T-cell (primary cell): ENCODE measurements at regions not wholly inside any gene's neighbourhood (a gene's known extent, or its start where the extent isn't known, plus 50 kb on each side); places are given as distances from the start of the nearest gene placed in this dataset.

Source experiments
- ATAC-seq, 4 experiments: fragments of 200-7000 bp in 3 of 4; fragments of 150-1000 bp in 1 of 4; cut with Tn5 transposase; replicated peaks in 1 of 4; 1 replicate in 3 of 4; 2 replicates in 1 of 4; pipeline ENCODE4 v1.10.0; 2021; ENCODE audit warnings: moderate library complexity in 3 of 4, mild to moderate bottlenecking in 2 of 4, moderate number of reproducible peaks in 1 of 4
- CTCF ChIA-PET, 2 donors: fragments of 300-600 bp; sonication (Branson Sonifier 250); formaldehyde crosslinking; loops; one replicate each; lab custom pipeline; 2022; ENCODE audit warnings: antibody characterized with exemption in 2 of 2; lab: Charles Lee
- POLR2A ChIA-PET, 2 donors: fragments of 300-600 bp; sonication (Branson Sonifier 250); formaldehyde crosslinking; loops; one replicate each; lab custom pipeline; 2022; ENCODE audit warnings: antibody characterized with exemption in 2 of 2; lab: Charles Lee
- DNase-seq, 35 experiments: peaks; one replicate each; pipeline versions ENCODE4 v3.0.0 to v3.0.0-alpha.2; 2013 to 2023
- H3K27ac ChIP-seq: one replicate; pipeline ENCODE4 v1.5.1; 2013; ENCODE audit warnings: low read length
- H3K27me3 ChIP-seq, 2 experiments: replicated peaks in 1 of 2; 1 replicate in 1 of 2; 2 replicates in 1 of 2; pipeline versions ENCODE4 v1.6.1 to v1.7.0; 2013; ENCODE audit warnings: low read length in 1 of 2, mixed read lengths in 1 of 2; ENCODE audit not compliant: control insufficient read depth in 2 of 2, insufficient read depth in 2 of 2; ENCODE audit errors: extremely low read depth in 1 of 2
- H3K36me3 ChIP-seq, 2 donors: 1 replicate in 1 of 2; 2 replicates in 1 of 2; pipeline versions ENCODE4 v1.6.1 to v1.7.0; 2013; ENCODE audit warnings: low read length in 1 of 2; ENCODE audit not compliant: control insufficient read depth in 2 of 2, insufficient read depth in 1 of 2; ENCODE audit errors: extremely low read depth in 1 of 2
- H3K4me1 ChIP-seq, 2 experiments: 1 replicate in 1 of 2; 2 replicates in 1 of 2; pipeline versions ENCODE4 v1.6.1 to v1.7.0; 2013; ENCODE audit warnings: low read length in 2 of 2, mixed read lengths in 1 of 2; ENCODE audit not compliant: insufficient read depth in 2 of 2, control insufficient read depth in 1 of 2; ENCODE audit errors: extremely low read depth in 1 of 2
- H3K4me3 ChIP-seq, 2 donors: 1 replicate in 1 of 2; 2 replicates in 1 of 2; pipeline versions ENCODE4 v1.5.1 to v1.7.0; 2013; ENCODE audit warnings: mild to moderate bottlenecking in 2 of 2, low read length in 1 of 2, moderate library complexity in 1 of 2; ENCODE audit not compliant: control insufficient read depth in 1 of 2; ENCODE audit errors: extremely low read depth in 1 of 2
- H3K9me3 ChIP-seq: 2 replicates; pipeline ENCODE4 v1.7.0; 2013
- H3K27ac Mint-ChIP-seq, 2 donors: one replicate each; pipeline ENCODE4 v1.8.0; 2020 to 2021; ENCODE audit warnings: mild to moderate bottlenecking in 2 of 2, mixed read lengths in 2 of 2
- H3K27me3 Mint-ChIP-seq, 2 donors: one replicate each; pipeline ENCODE4 v1.8.0; 2021 to 2022; ENCODE audit warnings: mixed read lengths in 2 of 2
- H3K36me3 Mint-ChIP-seq: one replicate; pipeline ENCODE4 v1.8.0; 2021; ENCODE audit warnings: mixed read lengths
- H3K4me1 Mint-ChIP-seq, 3 donors: one replicate each; pipeline ENCODE4 v1.8.0; 2020 to 2022; ENCODE audit warnings: mixed read lengths in 3 of 3, mild to moderate bottlenecking in 1 of 3
- H3K4me3 Mint-ChIP-seq, 3 donors: one replicate each; pipeline ENCODE4 v1.8.0; 2020 to 2022; ENCODE audit warnings: mild to moderate bottlenecking in 3 of 3, mixed read lengths in 3 of 3, moderate library complexity in 3 of 3
- H3K9me3 Mint-ChIP-seq, 3 donors: one replicate each; pipeline ENCODE4 v1.8.0; 2020 to 2022; ENCODE audit warnings: mixed read lengths in 3 of 3
- WGBS: methylation state at CpG from one replicate; pipeline ENCODE4 v1.1.5; 2013; ENCODE audit warnings: missing lambda C conversion rate; ENCODE audit not compliant: insufficient coverage; 5-methylcytosine and 5-hydroxymethylcytosine counted together

- Mint-ChIP-seq H3K4me3 (no peak overlapping the region), H3K27ac (no peak overlapping the region), H3K27me3 (peaks cover 0 to 8% of the 10 kb centered on the region in 2 donors), H3K36me3 (no peaks in the 10 kb centered on the region), H3K9me3 (peaks cover 0 to 9% (median 7%) of the 10 kb centered on the region in 3 donors), H3K4me1 (no peaks in the 10 kb centered on the region)
- Histone ChIP-seq H3K36me3 (no peaks in the 10 kb centered on the region), H3K27me3 (no peaks in the 10 kb centered on the region), H3K27ac (no peak overlapping the region), H3K4me3 (no peak overlapping the region), H3K4me1 (no peaks in the 10 kb centered on the region), H3K9me3 (no peaks in the 10 kb centered on the region)
- WGBS = no CpG with 5 or more reads among the region's 3 CpGs
- ChIA-PET POLR2A (no interaction called here), CTCF (no interaction called here)
- no peak for DNase-seq
- no peak for ATAC-seq
These were observed 437.3 kb upstream of the HTR2A start for GRCh38 chr13:47334173-47334572.

- no peak overlapping the region for H3K4me3 Mint-ChIP-seq
- H3K27me3 Mint-ChIP-seq = peaks cover 0 to 8% of the 10 kb centered on the region in 2 donors
- H3K36me3 ChIP-seq = no peaks in the 10 kb centered on the region
- no peaks in the 10 kb centered on the region for H3K4me1 ChIP-seq
- no peak overlapping the region for H3K27ac ChIP-seq
- ATAC-seq (no peak), DNase-seq (no peak)
- H3K27me3 ChIP-seq = no peaks in the 10 kb centered on the region
- no peaks in the 10 kb centered on the region for H3K36me3 Mint-ChIP-seq
- peaks cover 0 to 10% (median 7%) of the 10 kb centered on the region in 3 donors for H3K9me3 Mint-ChIP-seq
- H3K4me3 ChIP-seq = no peak overlapping the region
- WGBS = 100% methylated on average over 2 of the region's 4 CpGs
- no peak overlapping the region for H3K27ac Mint-ChIP-seq
- H3K9me3 ChIP-seq = no peaks in the 10 kb centered on the region
- CTCF ChIA-PET = no interaction called here
- no peaks in the 10 kb centered on the region for H3K4me1 Mint-ChIP-seq
- POLR2A ChIA-PET = no interaction called here
These were observed 435.3 kb upstream of the HTR2A start for GRCh38 chr13:47332149-47332548.

- H3K27me3 Mint-ChIP-seq = peaks cover 0 to 4% of the 10 kb centered on the region in 2 donors
- no CpG with 5 or more reads among the region's 6 CpGs for WGBS
- CTCF ChIA-PET = no interaction called here
These were observed 433.2 kb upstream of the HTR2A start for GRCh38 chr13:47330031-47330430.

GRCh38 chr13:47327861-47328260 is 431.0 kb upstream of the HTR2A start:
- Histone ChIP-seq H3K9me3 (no peaks in the 10 kb centered on the region), H3K36me3 (no peaks in the 10 kb centered on the region), H3K4me1 (no peaks in the 10 kb centered on the region), H3K4me3 (no peak overlapping the region), H3K27me3 (no peaks in the 10 kb centered on the region), H3K27ac (no peak overlapping the region)
- DNase-seq (no peak), ATAC-seq (no peak)
- Mint-ChIP-seq H3K27ac (no peak overlapping the region), H3K4me1 (no peaks in the 10 kb centered on the region), H3K4me3 (no peak overlapping the region), H3K36me3 (no peaks in the 10 kb centered on the region), H3K9me3 (peaks cover 3 to 19% (median 5%) of the 10 kb centered on the region in 3 donors), H3K27me3 (peaks cover 0 to 8% of the 10 kb centered on the region in 2 donors)
- 40% methylated on average over 1 of the region's 1 CpG for WGBS
- ChIA-PET POLR2A (no interaction called here), CTCF (no interaction called here)

More at GRCh38 chr13:47330031-47330430, 433.2 kb upstream of the HTR2A start:
- Histone ChIP-seq H3K36me3 (no peaks in the 10 kb centered on the region), H3K9me3 (no peaks in the 10 kb centered on the region), H3K4me3 (no peak overlapping the region), H3K4me1 (no peaks in the 10 kb centered on the region), H3K27me3 (no peaks in the 10 kb centered on the region), H3K27ac (no peak overlapping the region)
- peaks cover 0 to 12% (median 4%) of the 10 kb centered on the region in 3 donors for H3K9me3 Mint-ChIP-seq
- no peak for ATAC-seq
- no peak overlapping the region for H3K27ac Mint-ChIP-seq
- no peak overlapping the region for H3K4me3 Mint-ChIP-seq
- POLR2A ChIA-PET = no interaction called here
- no peak for DNase-seq
- H3K4me1 Mint-ChIP-seq = no peaks in the 10 kb centered on the region
- H3K36me3 Mint-ChIP-seq = no peaks in the 10 kb centered on the region

GRCh38 chr13:47326061-47326460 is 429.2 kb upstream of the HTR2A start:
- no peak overlapping the region for H3K4me3 Mint-ChIP-seq
- CTCF ChIA-PET = no interaction called here
- H3K4me1 Mint-ChIP-seq = no peaks in the 10 kb centered on the region
- Histone ChIP-seq H3K27me3 (no peaks in the 10 kb centered on the region), H3K36me3 (no peaks in the 10 kb centered on the region), H3K27ac (no peak overlapping the region), H3K4me3 (no peak overlapping the region), H3K9me3 (no peaks in the 10 kb centered on the region), H3K4me1 (no peaks in the 10 kb centered on the region)
- 83% methylated on average over 1 of the region's 2 CpGs for WGBS
- no peaks in the 10 kb centered on the region for H3K36me3 Mint-ChIP-seq
- POLR2A ChIA-PET = no interaction called here
- DNase-seq (no peak), ATAC-seq (no peak)
- H3K27ac Mint-ChIP-seq = no peak overlapping the region
- H3K27me3 Mint-ChIP-seq = peaks cover 0 to 8% of the 10 kb centered on the region in 2 donors
- peaks cover 0 to 20% (median 5%) of the 10 kb centered on the region in 3 donors for H3K9me3 Mint-ChIP-seq

GRCh38 chr13:47317356-47317755 is 420.5 kb upstream of the HTR2A start:
- no peaks in the 10 kb centered on the region for H3K27me3 Mint-ChIP-seq
- Histone ChIP-seq H3K27ac (no peak overlapping the region), H3K9me3 (no peaks in the 10 kb centered on the region), H3K4me1 (no peaks in the 10 kb centered on the region), H3K4me3 (no peak overlapping the region), H3K27me3 (no peaks in the 10 kb centered on the region), H3K36me3 (no peaks in the 10 kb centered on the region)
- DNase-seq (no peak), ATAC-seq (no peak)
- no peaks in the 10 kb centered on the region for H3K36me3 Mint-ChIP-seq
- no peak overlapping the region for H3K27ac Mint-ChIP-seq
- ChIA-PET POLR2A (no interaction called here), CTCF (no interaction called here)
- H3K4me1 Mint-ChIP-seq = no peaks in the 10 kb centered on the region
- no peak overlapping the region for H3K4me3 Mint-ChIP-seq
- peaks cover 0 to 12% (median 0%) of the 10 kb centered on the region in 3 donors for H3K9me3 Mint-ChIP-seq
- WGBS = no CpG with 5 or more reads among the region's 3 CpGs

- ChIA-PET CTCF (no interaction called here), POLR2A (no interaction called here)
- ATAC-seq = no peak
- Histone ChIP-seq H3K4me3 (no peak overlapping the region), H3K36me3 (no peaks in the 10 kb centered on the region), H3K27ac (no peak overlapping the region), H3K27me3 (peaks cover 0 to 4% of the 10 kb centered on the region in 2 experiments), H3K4me1 (no peaks in the 10 kb centered on the region), H3K9me3 (no peaks in the 10 kb centered on the region)
- no peak overlapping the region for H3K4me3 Mint-ChIP-seq
- H3K4me1 Mint-ChIP-seq = no peaks in the 10 kb centered on the region
- H3K27ac Mint-ChIP-seq = no peak overlapping the region
- WGBS = 57% methylated on average over 1 of the region's 1 CpG
- peaks cover 7 to 14% (median 9%) of the 10 kb centered on the region in 3 donors for H3K9me3 Mint-ChIP-seq
- DNase-seq = no peak
- no peaks in the 10 kb centered on the region for H3K27me3 Mint-ChIP-seq
- H3K36me3 Mint-ChIP-seq = no peaks in the 10 kb centered on the region
These were observed 413.5 kb upstream of the HTR2A start for GRCh38 chr13:47310401-47310800.
